Fibroblast of lung (primary cell): ENCODE measurements at regions not wholly inside any gene's neighbourhood (a gene's known extent, or its start where the extent isn't known, plus 50 kb on each side); places are given as distances from the start of the nearest gene placed in this dataset.

ENCODE experiments used
- DNase-seq, 2 donors: peaks; one replicate each; pipeline versions ENCODE4 v3.0.0 to v3.0.0-alpha.2; 2010; ENCODE audit warnings: low read depth in 2 of 2
- H2AFZ ChIP-seq: 2 replicates; pipeline ENCODE4 v1.5.1; 2012; ENCODE audit warnings: low read length, control low read depth, inconsistent platforms
- H3K27ac ChIP-seq: 2 replicates; pipeline ENCODE4 v1.5.1; 2011; ENCODE audit warnings: low read length, control low read depth; ENCODE audit not compliant: insufficient read depth
- H3K27me3 ChIP-seq: 2 replicates; pipeline ENCODE4 v1.5.1; 2011; ENCODE audit warnings: mild to moderate bottlenecking, low read length; ENCODE audit not compliant: control insufficient read depth, insufficient read depth
- H3K36me3 ChIP-seq: 2 replicates; pipeline ENCODE4 v1.5.1; 2011; ENCODE audit warnings: low read length; ENCODE audit not compliant: control insufficient read depth, insufficient read depth
- H3K4me1 ChIP-seq: 2 replicates; pipeline ENCODE4 v1.5.1; 2011; ENCODE audit warnings: low read length; ENCODE audit not compliant: control insufficient read depth, insufficient read depth; ENCODE audit errors: extremely low read depth
- H3K4me2 ChIP-seq: 2 replicates; pipeline ENCODE4 v1.5.1; 2011; ENCODE audit warnings: low read length, control low read depth; ENCODE audit not compliant: insufficient read depth; ENCODE audit errors: extremely low read depth
- H3K4me3 ChIP-seq, 4 experiments: fragments of 200-600 bp in 1 of 4; sonication (generic) in 1 of 4; replicated peaks in 1 of 4; 2 replicates each; pipeline ENCODE4 v1.5.1; 2011 to 2016; ENCODE audit warnings: low read length in 4 of 4, low read depth in 3 of 4, mild to moderate bottlenecking in 3 of 4, control low read depth in 2 of 4, inconsistent platforms in 1 of 4, mixed read lengths in 1 of 4; ENCODE audit not compliant: insufficient read depth in 1 of 4; ENCODE audit errors: control extremely low read depth in 1 of 4
- H3K79me2 ChIP-seq: 2 replicates; pipeline ENCODE4 v1.5.1; 2012; ENCODE audit warnings: mild to moderate bottlenecking, low read length, inconsistent platforms; ENCODE audit not compliant: control insufficient read depth, insufficient read depth
- H3K9ac ChIP-seq: 2 replicates; pipeline ENCODE4 v1.5.1; 2011; ENCODE audit warnings: mild to moderate bottlenecking, low read length, control low read depth; ENCODE audit not compliant: insufficient read depth
- H3K9me3 ChIP-seq: 2 replicates; pipeline ENCODE4 v1.5.1; 2012; ENCODE audit warnings: low read depth, low read length; ENCODE audit not compliant: control insufficient read depth, insufficient read depth
- H4K20me1 ChIP-seq: 2 replicates; pipeline ENCODE4 v1.5.1; 2011; ENCODE audit warnings: low read length; ENCODE audit not compliant: control insufficient read depth, insufficient read depth; ENCODE audit errors: extremely low read depth
- CTCF ChIP-seq, 2 donors: IDR thresholded peaks in 1 of 2; conservative IDR thresholded peaks in 1 of 2; 1 replicate in 1 of 2; 2 replicates in 1 of 2; pipeline ENCODE4 v1.5.1; 2011 to 2012; ENCODE audit warnings: low read length in 2 of 2, control low read depth in 1 of 2, inconsistent platforms in 1 of 2, low read depth in 1 of 2, mild to moderate bottlenecking in 1 of 2
- EZH2 ChIP-seq: IDR thresholded peaks from 2 replicates; pipeline ENCODE4 v1.5.1; 2012; ENCODE audit warnings: low read length, control low read depth, mild to moderate bottlenecking; ENCODE audit errors: missing control alignments

GRCh38 chr2:203600286-203600685, 65.2 kb upstream of the RAPH1 start:
- no peak overlapping the region for H3K4me3 ChIP-seq
- H3K27ac ChIP-seq: no peak overlapping the region
- H3K4me1 ChIP-seq: no peaks in the 10 kb centered on the region
- H2AFZ ChIP-seq: no peak overlapping the region
- H3K9ac ChIP-seq: no peak overlapping the region
- H3K9me3 ChIP-seq: no peaks in the 10 kb centered on the region
- H3K36me3 ChIP-seq: no peaks in the 10 kb centered on the region
- no peaks in the 10 kb centered on the region for H4K20me1 ChIP-seq
- DNase-seq: no peak
- no peak for TF ChIP-seq CTCF (conservative IDR thresholded peaks at IDR 0.05 in 1 of 2, IDR thresholded peaks at IDR 0.05 in 1 of 2; ENCODE audit: low read depth in 1 of 2, low read length in 2 of 2)
- no peak for TF ChIP-seq EZH2
- H3K27me3 ChIP-seq: no peaks in the 10 kb centered on the region
- H3K4me2 ChIP-seq: no peak overlapping the region
- no peaks in the 10 kb centered on the region for H3K79me2 ChIP-seq

DNA sequence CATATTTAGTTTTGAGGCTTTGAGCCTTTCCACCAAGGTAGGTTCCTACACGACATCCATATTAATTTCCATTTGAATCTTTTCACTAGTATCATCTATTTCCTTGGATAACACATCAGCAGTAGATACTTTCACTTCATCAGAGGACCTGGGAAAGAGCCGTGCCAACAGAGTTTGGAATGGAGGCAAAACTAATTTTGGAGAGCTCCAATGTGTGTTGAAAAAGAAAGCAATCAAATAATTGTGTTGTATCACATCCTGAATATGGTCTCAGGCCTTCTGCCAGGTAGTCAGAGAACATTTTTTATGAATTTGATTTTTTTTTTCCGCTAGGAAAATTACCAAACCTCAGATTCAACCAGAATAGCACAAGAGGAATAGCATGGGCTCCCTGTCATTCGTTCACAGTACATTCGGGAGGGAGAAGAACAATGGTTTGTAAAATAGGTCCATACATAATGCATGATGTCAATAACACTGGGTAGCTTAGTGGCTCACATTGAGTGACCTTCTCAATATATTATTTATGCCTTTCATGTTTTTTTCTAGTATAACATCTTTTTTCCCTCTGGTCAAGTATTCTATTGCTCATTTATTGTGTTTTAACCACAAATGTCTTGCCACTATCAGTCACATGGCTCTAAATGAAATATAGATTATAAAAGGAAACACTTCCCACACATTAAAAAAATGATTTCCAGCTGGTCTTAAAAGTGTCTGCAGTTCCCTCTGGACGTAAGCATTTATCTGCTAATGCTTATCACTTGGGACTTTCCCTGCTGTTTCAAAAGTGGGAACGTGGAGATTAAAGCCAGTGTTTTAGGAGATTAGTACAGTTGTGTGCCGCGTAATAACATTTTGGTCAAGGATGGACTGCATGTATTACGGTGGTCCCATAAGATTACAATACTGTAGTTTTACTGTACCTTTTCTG, 68.6 kb upstream of the RAPH1 start:
- TF ChIP-seq EZH2 (no peak), CTCF (conservative IDR thresholded peaks at IDR 0.05 in 1 of 2, IDR thresholded peaks at IDR 0.05 in 1 of 2; ENCODE audit: low read depth in 1 of 2, low read length in 2 of 2) (no peak)
- H2AFZ ChIP-seq: no peak overlapping the region

GRCh38 chr2:203605302-203605701, 70.2 kb upstream of the RAPH1 start:
- H3K9me3 ChIP-seq: no peaks in the 10 kb centered on the region
- peak in 1 of 2 donors; percentile 36 for DNase-seq

More for the DNA sequence above, 68.6 kb upstream of the RAPH1 start:
- no peaks in the 10 kb centered on the region for H3K9me3 ChIP-seq
- no peak overlapping the region for H3K4me2 ChIP-seq
- H3K27me3 ChIP-seq: no peaks in the 10 kb centered on the region
- H3K4me3 ChIP-seq: no peak overlapping the region
- no peaks in the 10 kb centered on the region for H4K20me1 ChIP-seq
- peak in 1 of 2 donors; percentile 69 for DNase-seq
- no peaks in the 10 kb centered on the region for H3K79me2 ChIP-seq
- no peak overlapping the region for H3K9ac ChIP-seq
- no peaks in the 10 kb centered on the region for H3K36me3 ChIP-seq
- no peak overlapping the region for H3K27ac ChIP-seq
- H3K4me1 ChIP-seq: no peaks in the 10 kb centered on the region

More at GRCh38 chr2:203605302-203605701, 70.2 kb upstream of the RAPH1 start:
- no peaks in the 10 kb centered on the region for H3K4me1 ChIP-seq
- no peaks in the 10 kb centered on the region for H3K36me3 ChIP-seq
- H4K20me1 ChIP-seq: no peaks in the 10 kb centered on the region
- H3K27ac ChIP-seq: no peak overlapping the region
- no peaks in the 10 kb centered on the region for H3K27me3 ChIP-seq
- H3K4me2 ChIP-seq: no peak overlapping the region
- no peak overlapping the region for H3K4me3 ChIP-seq
- TF ChIP-seq EZH2: no peak
- TF ChIP-seq CTCF (conservative IDR thresholded peaks at IDR 0.05 in 1 of 2, IDR thresholded peaks at IDR 0.05 in 1 of 2; ENCODE audit: low read depth in 1 of 2, low read length in 2 of 2): no peak
- H3K79me2 ChIP-seq: no peaks in the 10 kb centered on the region
- H3K9ac ChIP-seq: no peak overlapping the region
- H2AFZ ChIP-seq: no peak overlapping the region
